ENCODE measurements at regions not wholly inside any gene's neighbourhood (a gene's known extent, or its start where the extent isn't known, plus 50 kb on each side); places are given as distances from the start of the nearest gene placed in this dataset.

DNA sequence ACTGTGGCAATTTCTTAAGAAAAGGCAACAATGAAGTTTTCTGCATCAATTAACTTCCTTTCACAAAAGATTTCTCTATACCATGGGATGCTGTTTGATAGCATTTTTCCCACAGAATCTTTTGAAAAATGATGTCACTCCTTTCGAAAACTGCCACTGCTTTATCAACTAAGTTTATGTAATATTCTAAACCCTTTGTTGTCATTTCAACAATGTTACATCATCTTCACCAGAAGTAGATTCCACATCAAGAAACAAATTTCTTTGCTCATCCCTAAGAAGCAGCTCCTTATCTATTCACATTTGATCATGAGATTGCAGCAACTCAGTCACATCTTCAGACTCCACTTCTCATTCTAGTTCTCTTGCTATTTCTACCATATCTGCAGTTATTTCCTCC lies 116.1 kb upstream of the KCND3 start:
- TF ChIP-seq TAF1 (IDR thresholded peaks at IDR 0.05; ENCODE audit: low read depth, low read length) = no peak
- TF ChIP-seq POLR2AphosphoS5 (IDR thresholded peaks at IDR 0.05; ENCODE audit: low read depth, low read length) = no peak
